ACHN (cell line): ENCODE measurements at regions not wholly inside any gene's neighbourhood (a gene's known extent, or its start where the extent isn't known, plus 50 kb on each side); places are given as distances from the start of the nearest gene placed in this dataset.

Experiments
- DNase-seq: peaks from one replicate; pipeline ENCODE4 v3.0.0-alpha.2; 2015
- in situ Hi-C: cut with HindIII; loops from 2 replicates; pipeline ENCODE4 v1.10.0; 2017; ENCODE audit warnings: low sequenced_read_pairs, low pct_ligation_motif_present, low pct_unique_long_range_greater_than_20kb

GRCh38 chr1:233435622-233436021 is 108.1 kb downstream of the MAP3K21 start:
- in situ Hi-C loops: no loop called here

DNA sequence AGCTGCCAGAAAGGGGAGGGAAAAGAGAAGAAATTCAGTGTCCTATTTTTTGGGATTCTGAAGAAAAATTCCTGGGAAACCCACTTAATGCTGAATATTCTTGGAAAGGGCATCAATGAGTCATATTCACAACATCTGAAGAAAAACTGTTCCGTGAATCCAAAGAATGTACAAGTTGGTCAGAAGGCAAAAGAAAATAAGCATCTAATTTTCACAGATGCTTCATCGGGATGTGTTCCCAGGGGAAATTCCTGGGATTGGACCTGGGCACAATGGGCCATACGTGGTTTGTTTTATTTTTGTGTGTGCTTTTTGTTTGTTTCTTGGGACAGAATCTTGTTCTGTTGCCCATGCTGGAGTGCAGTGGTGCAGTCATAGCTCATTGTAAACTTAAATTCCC is 112.2 kb downstream of the MAP3K21 start:
- in situ Hi-C loops: no loop called here
- DNase-seq: no peak

More at GRCh38 chr1:233435622-233436021, 108.1 kb downstream of the MAP3K21 start:
- no peak for DNase-seq

- in situ Hi-C loops: no loop called here
- peak; percentile 80 for DNase-seq
Measured at GRCh38 chr1:233440951-233441401, 113.5 kb downstream of the MAP3K21 start.

GRCh38 chr1:233442026-233442780 is 114.7 kb downstream of the MAP3K21 start:
- in situ Hi-C loops: no loop called here
- no peak for DNase-seq

GRCh38 chr1:233443040-233443760 is 115.7 kb downstream of the MAP3K21 start:
- in situ Hi-C loops: no loop called here
- no peak for DNase-seq

DNA sequence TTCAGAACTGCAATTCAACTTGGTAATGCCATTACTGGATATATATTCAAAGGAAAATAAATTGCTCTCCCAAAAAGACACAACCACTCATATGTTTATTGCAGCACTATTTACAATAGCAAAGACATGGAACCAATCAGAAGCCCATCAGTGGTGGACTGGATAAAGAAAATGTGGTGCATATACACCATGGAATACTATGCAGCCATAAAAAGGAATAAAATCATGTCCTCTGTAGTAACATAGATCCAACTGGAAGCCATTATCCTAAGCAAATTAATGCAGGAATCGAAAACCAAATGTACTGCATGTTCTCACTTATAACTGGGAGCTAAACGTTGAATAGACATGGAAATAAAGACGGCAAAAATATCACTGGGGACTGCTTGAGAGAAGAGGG is 117.0 kb downstream of the MAP3K21 start:
- DNase-seq: no peak
- in situ Hi-C loops: no loop called here

- no peak for DNase-seq
- in situ Hi-C loops: no loop called here
Measured at GRCh38 chr1:233445737-233446136, 118.2 kb downstream of the MAP3K21 start.

GRCh38 chr1:233446935-233447334 is 119.4 kb downstream of the MAP3K21 start:
- no peak for DNase-seq
- in situ Hi-C loops: no loop called here

GRCh38 chr1:233448109-233448689 is 120.7 kb downstream of the MAP3K21 start:
- no peak for DNase-seq
- in situ Hi-C loops: no loop called here

DNA sequence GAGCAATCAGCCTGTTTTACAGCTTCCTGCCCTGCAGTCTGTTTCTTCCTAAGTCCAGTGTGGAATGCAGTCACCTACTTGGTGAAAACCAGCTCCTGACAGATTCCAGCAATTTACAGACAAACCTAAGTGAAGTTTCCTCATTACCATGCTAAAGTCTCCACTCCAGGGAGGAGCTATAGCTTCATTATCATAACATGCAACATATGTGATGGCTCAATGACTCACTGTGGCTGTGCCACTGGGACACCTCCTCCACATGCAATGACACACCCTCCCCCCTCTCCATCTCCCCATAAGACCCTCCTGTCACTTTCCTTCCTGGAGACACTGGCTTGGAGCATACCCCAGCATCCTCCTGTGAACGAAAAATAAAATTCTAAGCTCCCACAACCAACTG is 125.2 kb downstream of the MAP3K21 start:
- no peak for DNase-seq
- in situ Hi-C loops: no loop called here

DNA sequence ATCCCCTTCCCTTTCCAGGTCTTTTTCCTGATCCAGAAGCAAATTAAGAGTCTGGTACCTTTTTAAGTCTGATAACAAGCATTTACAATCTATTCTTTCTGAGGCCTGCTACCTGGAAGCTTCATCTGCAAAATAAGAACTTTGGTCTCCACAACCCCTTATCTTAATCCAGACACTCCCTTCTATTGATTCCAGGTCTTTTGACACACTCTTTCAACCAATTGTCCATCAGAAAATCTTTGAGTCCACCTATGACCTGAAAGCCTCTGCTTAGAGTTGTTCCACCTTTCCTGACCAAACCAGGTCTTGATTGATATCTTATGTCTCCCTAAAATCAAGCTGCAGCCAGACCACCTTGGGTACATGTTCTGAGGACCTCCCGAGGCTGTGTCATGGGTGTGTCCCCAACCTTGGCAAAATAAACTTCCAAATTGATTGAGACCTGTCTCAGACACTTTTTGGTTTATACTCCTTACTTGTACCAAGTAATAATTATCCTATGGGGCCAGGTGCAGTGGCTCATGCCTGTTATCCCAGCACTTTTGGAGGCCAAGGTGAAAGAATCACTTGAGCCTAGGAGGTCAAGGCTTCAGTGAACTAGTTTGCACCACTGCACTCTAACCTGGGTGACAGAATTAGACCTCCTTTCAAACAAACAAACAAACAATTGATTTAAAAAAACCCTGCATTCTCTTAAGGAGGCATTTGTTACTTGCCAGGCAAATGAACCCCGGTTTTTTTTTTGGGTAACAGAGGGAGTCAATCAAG is 126.1 kb downstream of the MAP3K21 start:
- in situ Hi-C loops: no loop called here
- no peak for DNase-seq

GRCh38 chr1:233459470-233459945 is 132.0 kb downstream of the MAP3K21 start:
- in situ Hi-C loops: no loop called here

GRCh38 chr1:233459968-233460367 is 132.4 kb downstream of the MAP3K21 start:
- no peak for DNase-seq
- in situ Hi-C loops: no loop called here

More at GRCh38 chr1:233459470-233459945, 132.0 kb downstream of the MAP3K21 start:
- no peak for DNase-seq

- in situ Hi-C loops: no loop called here
- DNase-seq: no peak
Measured at GRCh38 chr1:233460692-233461091, 133.2 kb downstream of the MAP3K21 start.

- DNase-seq: no peak
- in situ Hi-C loops: no loop called here
Measured at GRCh38 chr1:233461847-233462246, 134.3 kb downstream of the MAP3K21 start.

GRCh38 chr1:233463333-233463732 is 135.8 kb downstream of the MAP3K21 start:
- no peak for DNase-seq
- in situ Hi-C loops: no loop called here

- in situ Hi-C loops: no loop called here
- no peak for DNase-seq
Measured at GRCh38 chr1:233465745-233466343, 138.3 kb downstream of the MAP3K21 start.

DNA sequence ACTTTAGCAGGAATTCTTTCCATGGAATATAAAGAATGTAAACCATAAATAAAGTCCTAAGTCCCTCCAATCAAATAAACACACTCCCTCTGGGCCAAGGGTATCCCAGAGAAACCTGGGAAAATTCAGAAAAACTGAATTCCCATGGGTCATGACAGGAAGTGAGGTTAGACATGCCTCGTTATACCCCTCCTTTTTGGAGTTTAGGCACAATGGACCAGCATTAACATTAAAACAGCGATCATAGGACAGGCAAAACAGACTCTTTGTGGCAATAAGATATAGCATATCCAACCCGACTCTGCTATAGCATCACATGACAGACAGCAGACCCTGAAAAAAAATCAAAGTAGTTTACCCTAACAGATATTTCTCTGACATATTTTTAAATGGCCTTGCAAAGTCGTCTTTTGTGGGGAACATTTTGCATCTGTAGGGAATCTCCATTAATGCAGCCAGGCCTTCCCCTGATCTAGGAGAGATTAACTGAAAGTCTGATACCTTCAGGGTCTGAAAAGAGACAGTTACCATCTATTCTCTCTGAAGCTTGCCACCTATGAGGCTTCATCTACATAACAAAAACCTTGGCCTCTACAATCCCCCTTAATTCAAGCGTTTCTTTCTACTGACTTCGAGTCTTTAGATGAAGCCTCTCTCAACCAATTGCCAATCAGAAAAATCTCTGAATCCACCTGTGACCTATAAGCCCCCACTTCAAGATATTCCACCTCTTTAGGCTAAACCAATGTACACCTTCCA is 143.0 kb upstream of the KCNK1 start:
- no peak for DNase-seq
- in situ Hi-C loops: no loop called here
